DMS53 (cell line): ENCODE measurements at regions not wholly inside any gene's neighbourhood (a gene's known extent, or its start where the extent isn't known, plus 50 kb on each side); places are given as distances from the start of the nearest gene placed in this dataset.

Experiments
- DNase-seq: peaks from one replicate; lab custom pipeline; 2025; lab: John Stamatoyannopoulos, UW

DNA sequence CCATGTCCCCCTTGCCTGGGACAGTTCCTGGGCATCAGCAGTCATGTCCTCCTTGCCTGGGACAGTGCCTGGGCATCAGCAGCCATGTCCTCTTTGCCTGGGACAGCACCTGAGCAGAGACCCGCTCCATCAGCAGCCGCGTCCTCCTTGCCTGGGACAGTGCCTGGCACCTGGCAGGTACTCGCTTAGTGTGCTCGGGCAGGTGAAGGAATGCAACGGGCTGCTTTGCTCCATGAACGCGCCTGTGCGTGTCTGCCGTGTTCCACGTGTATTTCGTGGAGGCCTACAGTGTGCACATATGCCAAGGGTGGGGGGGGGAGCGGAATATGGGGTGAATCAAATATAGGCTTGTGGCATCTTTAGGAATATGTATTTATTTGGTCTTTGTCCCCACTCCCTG is 1490.7 kb downstream of the TBC1D22A start:
- no peak for DNase-seq

DNA sequence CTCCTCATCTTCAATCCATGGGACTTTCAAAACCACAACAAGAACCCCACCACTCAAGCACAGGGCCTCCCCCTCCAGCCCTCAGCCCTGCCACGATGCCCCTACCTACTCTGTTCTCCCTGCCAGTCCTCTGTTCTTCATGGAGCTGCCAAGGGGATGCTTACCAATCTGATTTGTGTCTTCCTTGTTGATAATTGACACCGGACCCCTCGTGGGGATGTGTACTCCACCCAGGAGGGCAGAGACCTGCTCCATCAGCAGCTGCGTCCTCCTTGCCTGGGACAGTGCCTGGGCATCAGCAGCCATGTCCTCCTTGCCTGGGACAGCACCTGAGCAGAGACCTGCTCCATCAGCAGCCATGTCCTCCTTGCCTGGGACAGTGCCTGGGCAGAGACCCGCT is 1489.2 kb downstream of the TBC1D22A start:
- DNase-seq = no peak

DNA sequence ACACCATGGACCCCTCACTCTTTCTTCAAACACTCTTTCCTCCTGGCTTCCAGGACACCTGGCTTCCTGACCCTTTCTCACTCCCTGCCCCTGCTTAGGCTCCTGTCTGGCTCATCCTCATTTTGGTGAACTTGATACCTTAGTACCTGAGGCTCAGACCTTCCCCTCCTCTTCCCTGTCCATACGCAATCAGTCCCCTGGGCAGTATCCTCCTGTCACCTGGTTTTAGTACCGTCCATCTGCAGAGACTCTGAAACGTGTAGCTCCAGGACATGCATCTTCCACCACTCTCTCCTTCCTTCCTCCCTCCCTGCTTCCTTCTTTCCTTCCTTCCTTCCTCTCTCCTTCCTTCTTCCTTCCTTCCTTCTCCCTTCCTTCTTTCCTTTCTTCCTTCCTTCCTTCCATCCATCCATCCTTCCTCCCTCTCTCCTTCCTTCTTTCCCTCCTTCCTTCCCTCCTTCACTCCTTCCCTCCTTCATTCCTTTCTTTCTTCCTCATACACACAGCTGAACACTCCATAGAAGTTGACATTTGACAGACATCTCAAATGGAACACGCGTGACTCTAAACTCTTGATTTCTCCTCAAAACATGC is 1488.6 kb downstream of the TBC1D22A start:
- no peak for DNase-seq

DNA sequence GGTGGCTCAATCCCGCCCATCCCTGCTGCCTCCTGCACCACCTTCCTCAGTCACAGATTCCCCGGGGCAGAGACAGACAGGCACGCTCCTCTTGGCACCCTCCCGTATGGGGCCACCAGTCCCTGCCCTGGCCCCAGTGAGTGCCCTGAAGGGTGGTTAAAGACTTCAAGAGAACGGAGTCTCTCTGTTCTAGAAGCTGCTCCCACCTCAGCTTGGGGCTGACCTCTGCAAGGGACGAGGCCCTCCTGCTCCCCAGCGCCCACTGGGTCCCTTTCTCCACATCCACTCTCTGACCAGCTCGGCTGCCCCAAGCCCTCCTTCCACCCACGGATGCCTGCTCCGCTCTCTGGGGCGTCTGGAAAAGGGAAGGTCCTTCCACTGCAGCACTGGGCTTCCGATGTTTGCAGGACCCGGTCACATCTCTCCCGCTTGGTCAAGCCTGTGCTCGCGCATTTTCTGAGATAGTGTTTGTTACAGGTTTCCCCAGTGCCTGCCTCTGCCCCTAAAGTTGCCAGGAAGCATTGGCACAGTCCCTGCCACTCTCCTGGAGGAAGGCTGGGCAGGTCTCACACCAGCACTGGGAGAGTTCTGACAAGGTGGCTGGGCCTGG is 1487.9 kb downstream of the TBC1D22A start:
- no peak for DNase-seq

DNA sequence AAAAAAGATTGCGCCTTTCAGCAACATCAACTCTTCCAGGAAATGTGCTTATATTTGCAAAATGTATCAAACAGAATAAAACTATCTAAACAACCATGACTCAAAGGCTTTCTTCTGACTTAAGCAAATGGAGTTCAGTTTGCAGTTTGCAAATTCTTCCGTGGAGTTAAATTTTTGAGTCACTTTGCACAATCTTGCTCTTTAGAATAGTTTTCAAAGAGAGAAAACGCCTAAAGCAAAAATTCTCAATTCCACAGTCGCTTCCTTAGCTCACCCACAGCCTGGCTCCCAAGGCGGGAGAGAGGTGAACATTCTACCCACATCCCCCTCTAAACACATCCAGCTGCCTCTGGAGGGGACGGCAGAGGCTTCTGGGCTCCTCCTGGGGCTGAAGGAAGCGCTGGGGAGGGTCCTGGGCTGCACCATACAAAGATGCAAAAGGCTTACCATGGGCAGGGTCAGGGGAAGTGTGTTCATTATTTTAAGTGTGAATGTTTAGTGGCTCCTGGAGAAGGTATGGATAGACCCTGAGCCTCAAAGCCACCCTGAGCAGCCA is 1487.3 kb downstream of the TBC1D22A start:
- no peak for DNase-seq

DNA sequence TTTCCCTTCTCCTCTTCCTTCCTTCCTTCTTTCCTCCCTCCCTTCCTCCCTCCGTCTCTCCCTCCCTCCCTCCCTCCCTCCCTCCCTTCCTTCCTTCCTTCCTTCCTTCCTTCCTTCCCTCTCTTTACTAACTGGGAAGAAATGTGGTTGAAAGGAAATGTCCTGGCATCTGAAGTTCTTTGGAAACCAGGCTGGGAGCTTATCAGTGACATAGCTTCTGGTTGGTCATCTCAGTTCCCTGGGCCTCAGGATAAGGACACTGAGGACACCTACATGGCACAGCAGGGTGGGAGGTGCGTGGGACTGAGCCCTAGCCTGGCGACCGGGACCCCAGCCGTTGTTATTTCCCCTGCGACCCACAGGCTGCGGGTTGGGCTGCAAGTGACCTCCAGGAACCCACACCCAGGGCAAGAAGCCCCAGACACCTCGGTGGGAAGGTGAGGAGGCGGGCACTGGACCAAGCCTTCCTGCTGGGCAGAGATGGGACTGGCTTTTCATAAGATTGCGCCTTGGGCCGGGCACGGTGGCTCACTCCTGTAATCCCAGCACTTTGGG is 1486.5 kb downstream of the TBC1D22A start:
- no peak for DNase-seq

DNA sequence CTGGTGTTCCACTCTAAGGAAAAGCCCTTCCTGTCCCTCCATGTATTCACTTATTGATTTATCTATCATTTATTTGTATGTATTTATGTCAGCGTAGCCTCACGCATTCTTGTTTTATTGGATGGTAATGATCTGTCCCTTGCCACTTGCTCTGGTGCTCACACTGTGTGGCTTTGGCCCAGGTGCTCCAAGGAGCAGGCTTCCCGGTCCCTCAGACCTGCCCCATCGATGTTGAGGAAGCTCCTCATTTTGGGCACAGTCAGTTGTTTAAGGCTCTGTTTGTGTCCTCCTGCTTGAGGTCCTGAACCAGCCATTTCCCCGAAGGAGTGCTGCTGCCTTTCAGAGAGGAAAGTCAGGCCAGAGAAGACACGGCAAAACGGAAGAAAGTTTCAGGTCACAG is 1485.4 kb downstream of the TBC1D22A start:
- no peak for DNase-seq

DNA sequence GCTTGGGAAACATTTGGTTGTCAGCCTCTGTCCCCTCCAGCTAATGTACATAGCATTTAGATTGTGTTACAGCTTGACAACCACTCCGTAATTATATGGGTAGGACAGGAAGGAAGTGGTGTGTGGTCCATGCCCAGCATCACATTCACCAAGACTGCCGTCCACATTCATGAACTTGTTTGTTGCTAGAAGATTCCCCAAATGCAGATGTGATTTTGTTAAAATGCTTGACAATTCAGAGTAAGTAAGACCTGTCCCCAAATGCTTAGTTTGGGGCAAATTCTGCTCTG is 1482.7 kb downstream of the TBC1D22A start:
- DNase-seq = no peak

DNA sequence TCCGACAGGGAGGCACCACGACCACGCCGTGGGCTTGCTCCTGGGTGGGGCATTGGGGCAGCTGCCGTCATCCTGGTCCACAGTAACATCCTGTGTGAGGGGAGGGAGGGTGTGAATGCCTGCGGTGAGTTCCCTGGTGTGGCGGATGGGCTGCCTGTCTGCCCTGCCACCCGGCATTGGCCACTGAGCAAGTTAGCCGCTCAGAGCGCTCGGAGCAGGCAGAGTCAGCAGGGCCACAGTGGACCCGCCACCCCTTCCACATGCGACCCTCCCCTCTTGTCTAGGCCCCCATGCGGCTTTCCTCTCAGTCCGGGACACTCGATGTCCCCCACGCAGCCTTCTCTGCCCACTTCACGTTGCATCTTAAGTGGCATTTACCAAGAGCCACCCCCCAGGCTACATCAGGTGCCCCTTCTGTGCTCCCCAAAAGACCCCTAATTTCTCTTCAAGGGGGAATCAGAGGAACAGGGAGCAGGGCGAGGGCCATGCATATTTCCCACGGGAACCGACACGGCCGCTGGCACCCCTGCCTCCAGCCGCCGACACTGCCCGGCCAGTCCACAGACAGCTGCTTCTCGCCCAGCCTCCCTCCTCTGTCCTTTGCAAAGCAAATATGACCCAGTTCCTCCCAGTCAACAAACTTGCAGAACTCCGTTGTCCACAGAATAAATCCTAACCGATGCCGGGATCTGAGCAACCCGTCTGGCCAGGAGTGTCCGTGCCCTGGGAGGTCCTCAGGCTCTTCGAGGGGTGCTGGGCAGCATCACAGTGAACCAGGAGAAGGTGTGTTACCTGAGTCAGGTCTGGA is 1482.1 kb downstream of the TBC1D22A start:
- no peak for DNase-seq

DNA sequence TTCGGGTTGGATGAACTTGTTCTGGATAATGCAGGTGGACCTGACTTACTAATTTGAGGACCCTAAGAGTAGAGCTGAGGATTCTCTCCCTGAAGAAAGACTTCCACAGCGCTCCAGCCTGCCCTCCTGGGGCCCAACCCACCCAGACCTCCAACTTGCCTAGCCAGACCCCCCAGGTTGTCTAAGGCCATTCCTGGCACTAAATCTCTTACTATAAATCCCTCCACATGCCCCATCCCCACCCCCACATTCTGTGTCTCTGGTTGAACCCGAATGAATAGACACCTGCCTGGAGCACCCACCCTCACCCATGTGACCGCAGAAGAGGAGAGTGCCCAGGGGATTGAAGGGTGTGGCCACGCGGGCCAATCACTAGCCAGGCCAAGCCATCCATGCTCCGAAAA is 1480.0 kb downstream of the TBC1D22A start:
- no peak for DNase-seq

DNA sequence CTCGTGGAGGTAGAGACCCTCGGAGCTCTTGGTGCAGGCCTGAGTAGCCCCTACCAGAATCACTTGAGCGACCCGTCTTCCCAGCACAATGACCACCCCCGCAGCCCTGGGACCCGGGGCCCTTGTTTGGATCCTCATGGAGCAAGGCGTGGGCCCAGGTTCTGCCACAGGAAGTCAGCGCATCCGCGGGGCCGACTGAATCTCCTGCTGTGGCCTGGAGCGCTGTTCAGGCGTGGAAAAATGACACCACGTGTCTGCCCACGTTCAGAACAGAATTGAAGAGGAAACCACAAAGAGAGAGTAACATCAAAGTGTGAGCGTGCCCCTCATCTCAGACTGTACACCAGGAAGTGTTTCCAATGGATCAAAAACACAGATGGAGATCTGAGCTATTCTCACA is 1479.2 kb downstream of the TBC1D22A start:
- DNase-seq = no peak

DNA sequence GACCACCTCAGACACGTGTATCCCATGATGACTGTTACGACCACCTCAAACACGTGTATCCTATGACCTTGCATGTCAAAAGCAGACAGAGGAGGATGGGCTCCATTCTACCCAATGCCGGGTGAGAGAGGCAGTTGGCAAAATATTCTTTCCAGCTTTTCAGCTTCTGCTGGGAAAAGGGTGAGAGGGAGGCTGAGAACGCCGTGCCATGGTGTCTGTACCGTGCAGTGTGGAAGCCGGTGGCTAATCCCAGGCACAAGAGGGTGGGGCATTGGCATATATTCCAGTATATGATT is 1478.4 kb downstream of the TBC1D22A start:
- DNase-seq = no peak

DNA sequence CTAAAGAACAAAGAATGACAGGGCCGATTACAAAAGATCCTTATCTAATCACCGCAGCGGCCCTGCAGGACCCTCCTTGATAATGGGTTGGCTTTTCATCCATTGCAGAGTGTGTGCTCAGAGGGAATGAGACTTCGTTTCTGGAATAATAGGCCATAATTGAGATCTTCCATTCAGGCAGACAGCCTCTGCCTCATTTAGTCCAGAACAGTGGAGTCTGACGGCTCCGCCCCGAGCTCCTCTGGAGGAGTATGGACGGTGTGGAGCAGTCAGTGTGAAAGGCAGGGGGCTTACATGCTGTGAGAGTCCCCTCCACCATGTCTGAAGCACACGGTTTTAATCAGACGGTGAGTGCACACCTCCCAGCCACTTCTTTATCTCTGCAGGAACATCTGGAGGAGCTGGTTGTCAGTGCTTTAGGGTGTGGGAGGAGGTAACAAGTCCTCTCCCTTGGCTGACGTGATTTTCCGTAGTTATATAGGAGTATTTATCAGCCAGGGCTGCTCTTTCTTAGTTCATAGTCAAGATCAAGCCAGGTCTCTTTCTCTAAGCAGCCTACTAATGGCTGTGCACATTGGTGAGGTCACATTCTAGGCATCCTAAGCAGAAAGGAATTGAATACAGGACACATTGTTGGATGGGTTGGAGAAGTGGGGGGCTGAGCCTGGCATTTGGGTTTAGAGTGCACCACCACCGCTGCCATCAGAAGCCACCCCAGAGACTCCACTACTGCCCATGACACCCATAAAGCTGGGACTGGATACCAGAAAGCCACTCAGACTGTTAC is 1477.9 kb downstream of the TBC1D22A start:
- no peak for DNase-seq

DNA sequence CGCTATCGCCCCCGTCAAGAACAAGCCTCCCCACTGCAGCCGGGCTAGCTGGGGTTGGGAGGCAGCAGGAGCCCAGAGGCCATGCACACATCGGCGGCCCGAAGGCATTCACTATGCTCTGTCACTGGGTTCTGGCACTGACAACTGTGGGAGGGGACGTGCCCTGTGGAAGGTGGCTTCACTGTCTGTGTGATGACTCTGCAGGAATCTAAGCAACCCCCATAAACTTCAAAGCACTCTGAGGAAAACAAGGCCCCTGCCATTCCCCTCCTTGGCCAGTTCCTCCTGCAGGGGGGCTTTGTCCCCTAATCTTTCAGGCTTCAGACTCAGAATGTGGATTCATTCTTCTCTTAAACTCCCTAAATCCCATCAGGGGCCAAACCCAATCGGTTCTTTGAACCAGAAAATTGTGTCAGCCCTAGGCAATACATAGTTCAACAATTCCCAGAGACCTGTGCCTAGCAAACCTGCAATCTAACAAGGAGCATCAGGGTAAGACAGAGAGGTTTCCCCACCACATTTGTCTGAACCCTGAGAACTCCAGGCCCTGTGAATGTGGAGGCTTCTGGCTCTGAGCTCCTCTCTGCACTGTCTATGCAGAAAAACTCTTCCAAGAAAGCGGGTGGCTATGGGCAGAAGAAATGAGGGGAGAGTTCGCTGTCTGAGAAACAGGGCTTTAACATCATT is 1477.2 kb downstream of the TBC1D22A start:
- DNase-seq = no peak

DNA sequence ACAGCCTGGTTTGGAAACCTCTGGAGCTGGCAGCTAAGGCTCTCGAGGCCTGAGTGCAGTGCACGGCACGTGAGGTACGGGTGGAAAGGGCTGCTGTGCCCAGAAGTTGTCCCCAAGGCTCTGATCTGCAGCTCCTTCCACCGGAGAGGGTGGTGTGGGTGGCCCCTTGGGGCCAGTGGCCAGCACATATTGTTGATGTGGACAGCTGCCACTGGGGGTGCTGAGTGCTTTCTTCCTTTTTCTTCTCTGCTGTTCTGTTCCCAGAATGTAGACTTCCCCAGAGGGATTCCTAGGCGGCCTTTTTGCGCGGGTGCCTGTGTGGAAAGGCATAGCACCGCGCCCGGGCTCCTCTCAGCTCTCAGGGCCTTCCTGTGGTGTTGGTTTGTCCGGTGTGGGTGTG is 1476.5 kb downstream of the TBC1D22A start:
- DNase-seq = no peak

DNA sequence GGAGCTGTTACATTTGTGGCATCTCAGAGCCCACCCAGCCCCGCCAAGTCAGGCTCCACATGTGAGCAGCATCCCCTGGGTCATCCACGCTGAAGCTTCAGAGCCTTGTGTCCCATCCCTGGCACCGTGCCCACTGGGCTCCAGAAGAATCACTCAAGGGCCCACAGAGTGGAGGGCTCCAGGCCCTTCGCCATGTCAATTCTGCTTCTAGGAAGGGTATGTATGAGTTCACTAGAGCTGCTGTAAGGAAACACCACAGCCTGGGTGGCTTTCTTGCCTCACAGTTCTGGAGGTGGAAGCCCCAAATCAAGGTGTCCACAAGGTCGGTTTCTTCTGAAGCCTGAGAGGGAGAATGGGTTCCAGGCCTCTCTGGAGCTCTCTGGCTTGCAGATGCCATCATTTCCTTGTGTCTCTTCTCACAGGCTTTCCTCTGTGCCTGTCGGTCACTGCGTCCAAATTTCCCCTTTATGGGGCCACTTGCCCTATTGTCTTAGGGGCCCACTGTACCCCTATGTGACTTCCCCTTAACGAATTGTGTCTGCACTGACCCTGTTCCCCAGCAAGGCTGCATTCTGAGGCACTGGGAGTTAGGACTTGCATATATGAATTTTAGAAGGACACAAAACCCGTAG is 1476.0 kb downstream of the TBC1D22A start:
- no peak for DNase-seq

DNA sequence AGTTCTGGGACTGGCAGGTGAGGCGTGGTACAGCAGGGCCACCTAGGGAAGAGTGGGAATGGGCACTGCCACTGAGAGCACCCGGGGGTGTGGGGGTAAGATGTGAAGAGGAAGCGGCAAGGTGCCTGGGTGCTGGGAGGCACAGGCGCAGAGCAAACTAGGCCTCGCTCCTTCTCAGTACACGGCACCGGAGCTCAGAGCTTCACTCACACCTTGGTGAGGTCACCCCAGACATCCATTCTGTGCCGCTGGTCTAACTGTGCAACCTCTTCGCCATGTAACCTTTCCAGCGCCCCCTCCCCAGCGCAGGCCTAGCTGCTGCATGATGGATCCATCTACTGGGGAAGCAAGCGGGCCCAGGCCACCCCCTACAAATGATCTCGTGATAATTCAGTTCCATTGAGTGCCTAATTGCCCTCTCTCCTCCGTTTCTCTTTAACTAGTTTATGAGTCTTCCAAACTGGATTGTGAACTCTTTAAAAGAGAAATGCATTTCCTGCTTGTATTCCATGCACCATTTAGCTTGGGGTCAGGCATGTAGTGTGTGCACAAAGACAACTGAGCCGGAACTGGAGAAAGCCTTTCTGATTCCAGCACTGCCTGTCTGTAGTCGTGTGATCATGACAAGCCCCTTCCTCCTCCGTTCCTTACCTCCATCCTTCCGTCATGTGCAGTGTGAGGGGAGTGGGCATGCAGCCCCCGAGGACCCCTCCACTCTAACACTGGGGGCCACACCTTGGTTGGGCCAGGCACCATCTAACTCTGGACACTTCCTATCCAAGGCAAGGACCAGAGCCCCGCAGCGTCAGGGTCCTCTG is 1475.2 kb downstream of the TBC1D22A start:
- DNase-seq = no peak

DNA sequence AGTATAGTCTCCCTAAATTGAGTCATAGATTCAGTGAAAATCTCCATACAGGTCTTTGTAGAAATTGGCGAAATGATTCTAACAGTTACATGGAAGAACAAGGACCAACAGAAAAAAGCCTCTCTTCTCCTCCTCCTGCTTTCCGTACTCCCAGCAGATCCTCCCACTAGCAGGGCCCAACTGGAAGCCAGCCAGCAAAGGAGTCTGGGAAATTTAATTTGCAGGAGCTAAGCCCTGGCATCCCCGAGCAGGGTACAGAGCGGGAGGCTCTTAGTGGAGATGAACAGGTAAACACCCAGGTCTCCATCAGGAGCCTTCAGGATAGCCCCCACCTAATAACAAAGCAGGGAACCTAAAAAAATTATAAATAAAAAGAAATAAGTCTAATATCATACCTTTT is 1473.8 kb downstream of the TBC1D22A start:
- DNase-seq = no peak

DNA sequence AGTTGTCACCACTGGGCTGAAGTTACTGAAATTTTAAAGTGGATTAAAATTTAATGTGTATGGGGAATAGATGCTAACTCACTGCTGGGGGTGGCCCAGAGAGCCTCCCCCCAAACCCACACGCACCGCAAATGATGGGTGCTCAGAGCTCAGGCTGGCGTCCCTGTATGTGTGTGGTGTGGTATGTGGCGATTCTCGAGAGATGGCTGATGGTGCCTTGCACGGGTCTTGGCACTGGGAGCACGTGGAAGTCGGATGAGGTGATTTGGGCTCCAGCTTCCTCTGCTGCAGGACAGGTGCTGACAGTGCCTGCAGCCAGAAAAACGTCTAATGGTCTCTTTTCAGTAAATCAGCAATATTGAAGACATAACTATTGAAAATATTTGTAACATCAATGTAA is 1473.3 kb downstream of the TBC1D22A start:
- DNase-seq = no peak

DNA sequence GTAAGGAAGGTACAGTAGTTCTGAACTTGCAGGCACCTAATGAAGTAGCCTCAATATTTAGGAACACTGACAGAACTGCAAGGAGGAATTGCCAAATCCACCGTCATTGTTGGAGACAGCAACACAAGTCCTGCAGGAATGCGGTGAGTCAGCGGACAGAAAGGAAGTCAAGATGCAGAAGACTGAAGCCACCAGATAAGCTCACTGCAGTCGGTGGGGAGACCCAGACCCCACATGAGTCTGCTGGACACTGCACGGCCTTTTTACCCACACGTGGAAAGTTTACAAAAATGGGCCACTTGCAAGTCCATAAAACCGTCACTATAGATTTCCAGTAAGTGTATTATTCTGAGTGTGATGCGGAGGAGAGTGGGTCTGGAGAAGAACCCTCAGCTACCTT is 1471.6 kb downstream of the TBC1D22A start:
- no peak for DNase-seq

DNA sequence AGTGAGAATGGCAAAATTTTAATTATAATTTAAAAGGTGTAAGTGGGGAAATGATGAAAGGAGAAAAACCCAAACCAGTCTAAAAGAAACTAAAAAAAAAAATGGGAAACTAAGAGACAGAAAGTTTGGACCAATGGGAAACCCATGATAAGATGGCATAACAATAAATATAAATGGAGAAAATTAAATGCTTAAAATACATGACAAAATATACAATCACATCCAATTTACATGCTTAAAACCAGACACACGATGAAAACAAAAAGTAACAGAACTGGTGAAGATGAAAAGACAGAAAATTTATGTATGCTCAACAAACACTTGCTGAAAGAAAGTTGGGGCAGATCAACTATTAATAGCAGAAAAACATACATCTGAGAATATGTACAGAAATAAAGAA is 1471.1 kb downstream of the TBC1D22A start:
- no peak for DNase-seq
